ENCODE measurements at regions not wholly inside any gene's neighbourhood (a gene's known extent, or its start where the extent isn't known, plus 50 kb on each side); places are given as distances from the start of the nearest gene placed in this dataset.

DNA sequence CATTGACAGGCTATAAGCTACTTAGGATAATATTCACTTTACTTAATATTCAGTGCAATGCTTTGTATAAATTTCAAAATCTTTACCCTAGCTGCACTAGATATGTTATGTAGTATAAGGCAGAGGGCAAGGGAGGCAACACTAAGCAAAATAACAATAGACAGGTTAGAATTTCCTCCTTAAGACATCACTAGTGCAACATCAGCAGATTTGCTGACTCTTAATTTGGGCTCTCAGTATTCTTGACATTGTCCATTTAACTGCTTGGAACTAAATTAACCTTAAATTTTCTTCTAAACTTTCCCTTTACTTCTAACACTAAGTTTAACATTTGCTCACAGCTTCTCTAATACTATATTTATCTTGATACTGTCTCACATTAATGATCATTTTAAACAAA, 273.9 kb downstream of the DIO2 start:
- Mint-ChIP-seq H3K9me3 (no peaks in the 10 kb centered on the region), H3K4me3 (no peak overlapping the region), H3K27ac (no peak overlapping the region), H3K27me3 (ENCODE audit: low read depth) (no peaks in the 10 kb centered on the region; the same call in 1 of the 2 replicates), H3K36me3 (ENCODE audit: insufficient read depth in 1 of 3, low read depth in 3 of 3) (no peaks in the 10 kb centered on the region), H3K4me1 (0 out of 4 replicates have a peak, but pooled peaks cover 0 to 3% of the 10 kb centered on the region in 2 experiments)
- Histone ChIP-seq H3K9me3 (ENCODE audit: control insufficient read depth, low read depth, low read length) (no peaks in the 10 kb centered on the region), H2BK5ac (ENCODE audit: insufficient read length, low read length) (no peak overlapping the region), H3K27ac (ENCODE audit: insufficient read length, low read depth, low read length) (no peak overlapping the region), H4K8ac (replicated peaks; ENCODE audit: insufficient read length, low read depth, low read length) (no peak overlapping the region), H3K14ac (ENCODE audit: insufficient read depth, low read length) (no peak overlapping the region), H2BK15ac (ENCODE audit: low read depth, low read length) (no peak overlapping the region), H3K18ac (ENCODE audit: insufficient read length, low read depth, low read length) (no peak overlapping the region), H2BK120ac (ENCODE audit: low read depth, low read length, poor library complexity, severe bottlenecking) (no peak overlapping the region), H4K5ac (ENCODE audit: insufficient read length, low read depth, low read length) (no peak overlapping the region), H4K91ac (ENCODE audit: insufficient read length, low read depth, low read length) (no peak overlapping the region), H3K23ac (ENCODE audit: insufficient read length, low read depth, low read length) (no peak overlapping the region), H3K9ac (ENCODE audit: extremely low read depth, insufficient read length, low read length) (no peak overlapping the region), H2AK5ac (ENCODE audit: insufficient read length, low read length) (no peak overlapping the region), H3K79me2 (ENCODE audit: insufficient read depth, low read length) (no peaks in the 10 kb centered on the region), H2BK20ac (ENCODE audit: low read depth, low read length, poor library complexity, severe bottlenecking) (no peak overlapping the region), H3T11ph (ENCODE audit: low read length) (no peak overlapping the region), H4K20me1 (ENCODE audit: control insufficient read depth, insufficient read depth, insufficient read length) (no peaks in the 10 kb centered on the region), H3K27me3 (ENCODE audit: insufficient read depth, low read length) (no peaks in the 10 kb centered on the region), H3K4ac (ENCODE audit: low read depth, low read length) (no peak overlapping the region), H2AFZ (ENCODE audit: low read length) (no peak overlapping the region), H3K56ac (ENCODE audit: insufficient read length, low read depth, low read length) (no peak overlapping the region), H3K4me1 (ENCODE audit: insufficient read depth, low read length) (no peaks in the 10 kb centered on the region), H3K79me1 (ENCODE audit: insufficient read depth, low read depth, low read length, poor library complexity, severe bottlenecking) (no peaks in the 10 kb centered on the region), H2BK12ac (ENCODE audit: insufficient read length, low read depth, low read length) (no peak overlapping the region), H3K4me2 (ENCODE audit: insufficient read depth, insufficient read length, low read length) (no peak overlapping the region), H3K23me2 (ENCODE audit: insufficient read length, low read depth, low read length, poor library complexity, severe bottlenecking) (no peaks in the 10 kb centered on the region)
- DNase-seq = no peak
- no peak for TF ChIP-seq CTCF (conservative IDR thresholded peaks at IDR 0.05)

Data from H9 (cell line).